ENCODE measurements at regions not wholly inside any gene's neighbourhood (a gene's known extent, or its start where the extent isn't known, plus 50 kb on each side); places are given as distances from the start of the nearest gene placed in this dataset.

- Histone ChIP-seq H3K4me1 (ENCODE audit: insufficient read depth, poor library complexity, severe bottlenecking) (no peaks in the 10 kb centered on the region), H3K36me3 (ENCODE audit: low read depth) (no peaks in the 10 kb centered on the region), H3K9me3 (ENCODE audit: severe bottlenecking) (no peaks in the 10 kb centered on the region), H3K27ac (ENCODE audit: poor library complexity, severe bottlenecking) (no peak overlapping the region), H3K4me3 (ENCODE audit: severe bottlenecking) (no peak overlapping the region), H3K27me3 (ENCODE audit: insufficient read depth, poor library complexity, severe bottlenecking) (no peaks in the 10 kb centered on the region)
- DNase-seq (ENCODE audit: low spot score) (no peak), ATAC-seq (ENCODE audit: low read depth) (no peak)
- no peak for TF ChIP-seq CTCF (IDR thresholded peaks at IDR 0.05; ENCODE audit: poor library complexity, severe bottlenecking)
Observed at GRCh38 chr22:48522271-48522670, 1305.4 kb downstream of the BRD1 start.

- Histone ChIP-seq H3K27me3 (ENCODE audit: insufficient read depth, poor library complexity, severe bottlenecking) (no peaks in the 10 kb centered on the region), H3K36me3 (ENCODE audit: low read depth) (no peaks in the 10 kb centered on the region), H3K4me3 (ENCODE audit: severe bottlenecking) (no peak overlapping the region), H3K4me1 (ENCODE audit: insufficient read depth, poor library complexity, severe bottlenecking) (no peaks in the 10 kb centered on the region), H3K9me3 (ENCODE audit: severe bottlenecking) (no peaks in the 10 kb centered on the region), H3K27ac (ENCODE audit: poor library complexity, severe bottlenecking) (no peak overlapping the region)
- DNase-seq (ENCODE audit: low spot score), result no peak
- no peak for TF ChIP-seq CTCF (IDR thresholded peaks at IDR 0.05; ENCODE audit: poor library complexity, severe bottlenecking)
- no peak for ATAC-seq (ENCODE audit: low read depth)
Observed at GRCh38 chr22:48520884-48521588, 1306.6 kb downstream of the BRD1 start.

GRCh38 chr22:48520207-48520606 is 1307.5 kb downstream of the BRD1 start:
- H3K36me3 ChIP-seq (ENCODE audit: low read depth), result no peaks in the 10 kb centered on the region
- ATAC-seq (ENCODE audit: low read depth) (no peak), DNase-seq (ENCODE audit: low spot score) (no peak)
- no peaks in the 10 kb centered on the region for H3K27me3 ChIP-seq (ENCODE audit: insufficient read depth, poor library complexity, severe bottlenecking)
- H3K9me3 ChIP-seq (ENCODE audit: severe bottlenecking), result no peaks in the 10 kb centered on the region
- no peaks in the 10 kb centered on the region for H3K4me1 ChIP-seq (ENCODE audit: insufficient read depth, poor library complexity, severe bottlenecking)
- H3K27ac ChIP-seq (ENCODE audit: poor library complexity, severe bottlenecking), result no peak overlapping the region
- no peak overlapping the region for H3K4me3 ChIP-seq (ENCODE audit: severe bottlenecking)
- TF ChIP-seq CTCF (IDR thresholded peaks at IDR 0.05; ENCODE audit: poor library complexity, severe bottlenecking), result no peak

- Histone ChIP-seq H3K36me3 (ENCODE audit: low read depth) (no peaks in the 10 kb centered on the region), H3K4me3 (ENCODE audit: severe bottlenecking) (no peak overlapping the region), H3K27me3 (ENCODE audit: insufficient read depth, poor library complexity, severe bottlenecking) (no peaks in the 10 kb centered on the region), H3K27ac (ENCODE audit: poor library complexity, severe bottlenecking) (no peak overlapping the region), H3K9me3 (ENCODE audit: severe bottlenecking) (no peaks in the 10 kb centered on the region), H3K4me1 (ENCODE audit: insufficient read depth, poor library complexity, severe bottlenecking) (no peaks in the 10 kb centered on the region)
- TF ChIP-seq CTCF (IDR thresholded peaks at IDR 0.05; ENCODE audit: poor library complexity, severe bottlenecking), result no peak
- DNase-seq (ENCODE audit: low spot score), result no peak
- ATAC-seq (ENCODE audit: low read depth), result no peak
Observed at GRCh38 chr22:48517039-48518030, 1310.3 kb downstream of the BRD1 start.
